Suppressor macrophage (primary cell): ENCODE measurements at regions not wholly inside any gene's neighbourhood (a gene's known extent, or its start where the extent isn't known, plus 50 kb on each side); places are given as distances from the start of the nearest gene placed in this dataset.
"Not testable (repeated sequence)": the region's sequence is repeated elsewhere in the genome, so short reads cannot be mapped to it uniquely, and the experiment has no call there.

Experiments
- DNase-seq, 4 experiments: peaks; one replicate each; pipeline ENCODE4 v3.0.0-alpha.2; 2020 to 2022

GRCh38 chr5:75002271-75002670, 50.1 kb downstream of the GCNT4 start:
- no peak for DNase-seq

- no peak for DNase-seq
Measured at GRCh38 chr5:74995926-74996325, 56.4 kb downstream of the GCNT4 start.

- DNase-seq, result no peak
Measured at GRCh38 chr5:74994826-74995225, 57.5 kb downstream of the GCNT4 start.

- no peak for DNase-seq
Measured at GRCh38 chr5:74993743-74994142, 58.6 kb downstream of the GCNT4 start.

GRCh38 chr5:74992791-74993190, 59.6 kb downstream of the GCNT4 start:
- no peak for DNase-seq

GRCh38 chr5:74991522-74991921, 60.8 kb downstream of the GCNT4 start:
- no peak for DNase-seq

- no peak for DNase-seq
Measured at GRCh38 chr5:74990194-74990593, 62.2 kb downstream of the GCNT4 start.

- DNase-seq, result no peak
Measured at GRCh38 chr5:74988273-74988983, 63.9 kb downstream of the GCNT4 start.

- peak; percentile 6 to 45 (median 18) for DNase-seq
Measured at GRCh38 chr5:74978345-74978744, 74.0 kb downstream of the GCNT4 start.

GRCh38 chr5:74977471-74977870, 74.9 kb downstream of the GCNT4 start:
- DNase-seq, result peak in 2 of 4 experiments; percentile 7 to 11

- DNase-seq, result no peak
Measured at GRCh38 chr5:74976651-74977050, 75.7 kb downstream of the GCNT4 start.

- DNase-seq, result no peak
Measured at GRCh38 chr5:74975582-74975981, 76.8 kb downstream of the GCNT4 start.

- DNase-seq, result no peak
Measured at GRCh38 chr5:74974451-74975091, 77.8 kb downstream of the GCNT4 start.

GRCh38 chr5:74973694-74974093, 78.7 kb downstream of the GCNT4 start:
- no peak for DNase-seq

- DNase-seq, result no peak
Measured at GRCh38 chr5:74971947-74972460, 80.4 kb downstream of the GCNT4 start.

- not testable (repeated sequence) for DNase-seq
Measured at GRCh38 chr5:74970891-74971290, 81.5 kb downstream of the GCNT4 start.

- no peak for DNase-seq
Measured at GRCh38 chr5:74969726-74970125, 82.6 kb downstream of the GCNT4 start.

GRCh38 chr5:74966141-74967026, 86.0 kb downstream of the GCNT4 start:
- DNase-seq, result no peak

- DNase-seq, result peak in 2 of 4 experiments; percentile 9 to 17
Measured at GRCh38 chr5:74963407-74963806, 89.0 kb downstream of the GCNT4 start.

- no peak for DNase-seq
Measured at GRCh38 chr5:74957906-74958305, 91.7 kb upstream of the FAM169A start.

GRCh38 chr5:74957029-74957784, 91.0 kb upstream of the FAM169A start:
- no peak for DNase-seq

GRCh38 chr5:74956278-74956677, 90.1 kb upstream of the FAM169A start:
- no peak for DNase-seq
